Mesenchymal stem cell (in vitro differentiated cells and primary cell): ENCODE measurements at regions not wholly inside any gene's neighbourhood (a gene's known extent, or its start where the extent isn't known, plus 50 kb on each side); places are given as distances from the start of the nearest gene placed in this dataset.

Experiments
- DNase-seq: peaks from one replicate; pipeline ENCODE4 v3.0.0-alpha.2; 2013
- H2AFZ ChIP-seq: one replicate; pipeline ENCODE4 v1.6.1; 2013; ENCODE audit warnings: low read depth, mild to moderate bottlenecking, control low read depth, inconsistent platforms, low read length, moderate library complexity
- H2AK5ac ChIP-seq: 2 replicates; pipeline ENCODE4 v1.6.1; 2013; ENCODE audit warnings: low read length, moderate library complexity, mild to moderate bottlenecking, inconsistent platforms; ENCODE audit not compliant: severe bottlenecking
- H2BK120ac ChIP-seq: one replicate; pipeline ENCODE4 v1.6.1; 2013; ENCODE audit warnings: low read depth, mild to moderate bottlenecking, inconsistent platforms, low read length, moderate library complexity
- H2BK12ac ChIP-seq, 2 experiments: one replicate each; pipeline ENCODE4 v1.6.1; 2013; ENCODE audit warnings: inconsistent platforms in 2 of 2, low read length in 2 of 2, mild to moderate bottlenecking in 2 of 2, moderate library complexity in 2 of 2, control low read depth in 1 of 2
- H2BK15ac ChIP-seq: one replicate; pipeline ENCODE4 v1.6.1; 2013; ENCODE audit warnings: mild to moderate bottlenecking, low read depth, inconsistent platforms; ENCODE audit not compliant: poor library complexity, severe bottlenecking
- H2BK5ac ChIP-seq: 2 replicates; pipeline ENCODE4 v1.6.1; 2013; ENCODE audit warnings: low read depth, mild to moderate bottlenecking, low read length, control low read depth, inconsistent platforms; ENCODE audit not compliant: poor library complexity, severe bottlenecking
- H3K14ac ChIP-seq, 2 experiments: one replicate each; pipeline ENCODE4 v1.6.1; 2013; ENCODE audit warnings: inconsistent platforms in 2 of 2, low read length in 2 of 2, control low read depth in 1 of 2, mild to moderate bottlenecking in 1 of 2, moderate library complexity in 1 of 2
- H3K18ac ChIP-seq, 2 experiments: one replicate each; pipeline ENCODE4 v1.6.1; 2013; ENCODE audit warnings: inconsistent platforms in 2 of 2, low read length in 2 of 2, control low read depth in 1 of 2, low read depth in 1 of 2, mild to moderate bottlenecking in 1 of 2
- H3K23ac ChIP-seq, 2 experiments: one replicate each; pipeline ENCODE4 v1.6.1; 2013; ENCODE audit warnings: inconsistent platforms in 2 of 2, low read length in 2 of 2, mild to moderate bottlenecking in 2 of 2, moderate library complexity in 2 of 2, control low read depth in 1 of 2
- H3K27ac ChIP-seq: 2 replicates; pipeline ENCODE4 v1.5.1; 2013; ENCODE audit warnings: mild to moderate bottlenecking, moderate library complexity, low read length, control low read depth, inconsistent platforms; ENCODE audit not compliant: poor library complexity, severe bottlenecking
- H3K27me3 ChIP-seq, 2 experiments: 2 replicates each; pipeline versions ENCODE4 v1.6.1 to v1.7.0; 2013; ENCODE audit warnings: low read length in 2 of 2, mild to moderate bottlenecking in 2 of 2, moderate library complexity in 2 of 2, control low read depth in 1 of 2, inconsistent platforms in 1 of 2; ENCODE audit not compliant: control insufficient read depth in 1 of 2, insufficient read depth in 1 of 2
- H3K36me3 ChIP-seq, 2 experiments: 2 replicates each; pipeline versions ENCODE4 v1.6.1 to v1.7.0; 2013; ENCODE audit warnings: low read length in 2 of 2, control low read depth in 1 of 2, inconsistent platforms in 1 of 2, low read depth in 1 of 2, mild to moderate bottlenecking in 1 of 2; ENCODE audit not compliant: insufficient read depth in 2 of 2, control insufficient read depth in 1 of 2
- H3K4ac ChIP-seq, 2 experiments: one replicate each; pipeline ENCODE4 v1.6.1; 2013; ENCODE audit warnings: inconsistent platforms in 2 of 2, low read length in 2 of 2, mild to moderate bottlenecking in 2 of 2, moderate library complexity in 2 of 2, control low read depth in 1 of 2, low read depth in 1 of 2
- H3K4me1 ChIP-seq: 2 replicates; pipeline ENCODE4 v1.6.1; 2013; ENCODE audit warnings: low read depth, low read length, control low read depth; ENCODE audit not compliant: control insufficient read depth, insufficient read depth
- H3K4me2 ChIP-seq: 2 replicates; pipeline ENCODE4 v1.6.1; 2013; ENCODE audit warnings: low read length, mild to moderate bottlenecking, inconsistent platforms; ENCODE audit not compliant: poor library complexity, severe bottlenecking
- H3K4me3 ChIP-seq, 2 experiments: 2 replicates each; pipeline versions ENCODE4 v1.5.1 to v1.7.0; 2013; ENCODE audit warnings: low read length in 2 of 2, mild to moderate bottlenecking in 2 of 2, control low read depth in 1 of 2, low read depth in 1 of 2; ENCODE audit not compliant: insufficient read depth in 1 of 2
- H3K79me1 ChIP-seq: replicated peaks from 2 replicates; pipeline ENCODE4 v1.6.1; 2013; ENCODE audit warnings: mild to moderate bottlenecking, control low read depth, low read length, inconsistent platforms; ENCODE audit not compliant: poor library complexity, severe bottlenecking
- H3K9ac ChIP-seq: 2 replicates; pipeline ENCODE4 v1.7.0; 2013; ENCODE audit warnings: mild to moderate bottlenecking, low read length, moderate library complexity
- H3K9me3 ChIP-seq: 2 replicates; pipeline ENCODE4 v1.7.0; 2013; ENCODE audit warnings: mild to moderate bottlenecking, low read length; ENCODE audit not compliant: control insufficient read depth
- H4K8ac ChIP-seq: one replicate; pipeline ENCODE4 v1.6.1; 2013; ENCODE audit warnings: inconsistent platforms, mild to moderate bottlenecking, low read length, moderate library complexity
- H4K91ac ChIP-seq: one replicate; pipeline ENCODE4 v1.6.1; 2013; ENCODE audit warnings: mild to moderate bottlenecking, low read length, inconsistent platforms
- WGBS: methylation state at CpG from one replicate; pipeline ENCODE4 v1.1.7; 2013; ENCODE audit warnings: mixed read lengths; 5-methylcytosine and 5-hydroxymethylcytosine counted together

GRCh38 chr7:20534543-20534942 lies 80.9 kb upstream of the ABCB5 start:
- Histone ChIP-seq H3K4me1 (no peaks in the 10 kb centered on the region), H4K91ac (no peak overlapping the region), H2BK5ac (no peak overlapping the region), H4K8ac (no peak overlapping the region), H3K23ac (no peak overlapping the region), H3K27ac (no peak overlapping the region), H3K36me3 (no peaks in the 10 kb centered on the region), H3K4me3 (no peak overlapping the region), H3K18ac (no peak overlapping the region), H3K27me3 (no peaks in the 10 kb centered on the region), H2AFZ (no peak overlapping the region), H2BK12ac (no peak overlapping the region), H3K4ac (no peak overlapping the region), H2AK5ac (no peak overlapping the region), H3K14ac (no peak overlapping the region), H3K9me3 (no peaks in the 10 kb centered on the region), H2BK15ac (no peak overlapping the region), H3K79me1 (no peaks in the 10 kb centered on the region), H3K4me2 (no peak overlapping the region), H3K9ac (no peak overlapping the region), H2BK120ac (no peak overlapping the region)
- no peak for DNase-seq

- Histone ChIP-seq H3K4me1 (no peaks in the 10 kb centered on the region), H3K14ac (no peak overlapping the region), H3K27ac (no peak overlapping the region), H2BK5ac (no peak overlapping the region), H3K4me2 (no peak overlapping the region), H4K91ac (no peak overlapping the region), H3K79me1 (no peaks in the 10 kb centered on the region), H3K27me3 (no peaks in the 10 kb centered on the region), H3K18ac (no peak overlapping the region), H3K9me3 (no peaks in the 10 kb centered on the region), H2AK5ac (no peak overlapping the region), H2AFZ (no peak overlapping the region), H3K23ac (no peak overlapping the region), H3K9ac (no peak overlapping the region), H2BK15ac (no peak overlapping the region), H4K8ac (no peak overlapping the region), H3K4me3 (no peak overlapping the region), H3K4ac (no peak overlapping the region), H3K36me3 (no peaks in the 10 kb centered on the region), H2BK12ac (no peak overlapping the region), H2BK120ac (no peak overlapping the region)
- no peak for DNase-seq
- 94% methylated on average over 3 of the region's 3 CpGs for WGBS
These were observed 79.9 kb upstream of the ABCB5 start for GRCh38 chr7:20535541-20535940.

- H3K36me3 ChIP-seq: no peaks in the 10 kb centered on the region
- no peak overlapping the region for H4K91ac ChIP-seq
- no peak overlapping the region for H3K9ac ChIP-seq
- H2BK5ac ChIP-seq: no peak overlapping the region
- no peak overlapping the region for H4K8ac ChIP-seq
- H3K14ac ChIP-seq: no peak overlapping the region
- no peak overlapping the region for H2AFZ ChIP-seq
- H2BK15ac ChIP-seq: no peak overlapping the region
- whole genome bisulfite sequencing: 87% methylated on average over 3 of the region's 4 CpGs
- H3K4me3 ChIP-seq: no peak overlapping the region
- H3K27ac ChIP-seq: no peak overlapping the region
- H2BK120ac ChIP-seq: no peak overlapping the region
- H3K27me3 ChIP-seq: no peaks in the 10 kb centered on the region
- no peak overlapping the region for H3K18ac ChIP-seq
- no peak overlapping the region for H2BK12ac ChIP-seq
- no peaks in the 10 kb centered on the region for H3K4me1 ChIP-seq
- no peak overlapping the region for H2AK5ac ChIP-seq
- H3K79me1 ChIP-seq: no peaks in the 10 kb centered on the region
- no peaks in the 10 kb centered on the region for H3K9me3 ChIP-seq
- H3K4ac ChIP-seq: no peak overlapping the region
- DNase-seq: no peak
- no peak overlapping the region for H3K4me2 ChIP-seq
- H3K23ac ChIP-seq: no peak overlapping the region
These were observed 76.3 kb upstream of the ABCB5 start for GRCh38 chr7:20539201-20539600.

- no peak overlapping the region for H2AK5ac ChIP-seq
- H3K18ac ChIP-seq: no peak overlapping the region
- H2BK12ac ChIP-seq: no peak overlapping the region
- H3K9me3 ChIP-seq: no peaks in the 10 kb centered on the region
- no peak overlapping the region for H4K8ac ChIP-seq
- no peak overlapping the region for H3K23ac ChIP-seq
- no peak overlapping the region for H3K14ac ChIP-seq
- H4K91ac ChIP-seq: no peak overlapping the region
- H3K9ac ChIP-seq: no peak overlapping the region
- DNase-seq: no peak
- H3K4me1 ChIP-seq: no peaks in the 10 kb centered on the region
- no peak overlapping the region for H3K4ac ChIP-seq
- H3K4me2 ChIP-seq: no peak overlapping the region
- no peak overlapping the region for H2AFZ ChIP-seq
- no peaks in the 10 kb centered on the region for H3K79me1 ChIP-seq
- H3K4me3 ChIP-seq: no peak overlapping the region
- no peak overlapping the region for H2BK15ac ChIP-seq
- H3K36me3 ChIP-seq: no peaks in the 10 kb centered on the region
- no peak overlapping the region for H2BK5ac ChIP-seq
- H3K27ac ChIP-seq: no peak overlapping the region
- H3K27me3 ChIP-seq: no peaks in the 10 kb centered on the region
- 45% methylated on average over 2 of the region's 6 CpGs for WGBS
- no peak overlapping the region for H2BK120ac ChIP-seq
These were observed 73.7 kb upstream of the ABCB5 start for GRCh38 chr7:20541608-20542349.
